Left ventricle myocardium inferior (tissue), 1 donor: ENCODE measurements at regions not wholly inside any gene's neighbourhood (a gene's known extent, or its start where the extent isn't known, plus 50 kb on each side); places are given as distances from the start of the nearest gene placed in this dataset.

Experiments used
- DNase-seq: peaks from one replicate; pipeline ENCODE4 v3.0.0-alpha.2; 2020
- H3K27ac ChIP-seq: fragments of 200-600 bp; replicated peaks from 2 replicates; pipeline ENCODE4 v1.8.0; 2021
- H3K27me3 ChIP-seq: fragments of 200-600 bp; 2 replicates; pipeline ENCODE4 v1.8.0; 2021; ENCODE audit warnings: low read depth
- H3K36me3 ChIP-seq: fragments of 200-600 bp; 2 replicates; pipeline ENCODE4 v1.8.0; 2021
- H3K4me1 ChIP-seq: fragments of 200-600 bp; 2 replicates; pipeline ENCODE4 v1.8.0; 2021
- H3K4me3 ChIP-seq: fragments of 200-600 bp; 2 replicates; pipeline ENCODE4 v1.8.0; 2021; ENCODE audit warnings: mild to moderate bottlenecking, moderate library complexity
- H3K9me3 ChIP-seq: fragments of 200-600 bp; replicated peaks from 2 replicates; pipeline ENCODE4 v1.8.0; 2021
- intact Hi-C: fragments of 100-400 bp; cut with micrococcal nuclease; formaldehyde crosslinking; loops from one replicate; pipeline ENCODE4 v1.11.0; 2022
- TF ChIP-seq, protein P1 (sequence below): fragments of 200-600 bp; IDR thresholded peaks from 2 replicates; pipeline ENCODE4 v1.8.0; 2021; ENCODE audit warnings: antibody characterized with exemption, mild to moderate bottlenecking, borderline replicate concordance
- donor health status: DM: no; HTN: yes; CAD: no; lungs with severe emphysema.

DNA sequence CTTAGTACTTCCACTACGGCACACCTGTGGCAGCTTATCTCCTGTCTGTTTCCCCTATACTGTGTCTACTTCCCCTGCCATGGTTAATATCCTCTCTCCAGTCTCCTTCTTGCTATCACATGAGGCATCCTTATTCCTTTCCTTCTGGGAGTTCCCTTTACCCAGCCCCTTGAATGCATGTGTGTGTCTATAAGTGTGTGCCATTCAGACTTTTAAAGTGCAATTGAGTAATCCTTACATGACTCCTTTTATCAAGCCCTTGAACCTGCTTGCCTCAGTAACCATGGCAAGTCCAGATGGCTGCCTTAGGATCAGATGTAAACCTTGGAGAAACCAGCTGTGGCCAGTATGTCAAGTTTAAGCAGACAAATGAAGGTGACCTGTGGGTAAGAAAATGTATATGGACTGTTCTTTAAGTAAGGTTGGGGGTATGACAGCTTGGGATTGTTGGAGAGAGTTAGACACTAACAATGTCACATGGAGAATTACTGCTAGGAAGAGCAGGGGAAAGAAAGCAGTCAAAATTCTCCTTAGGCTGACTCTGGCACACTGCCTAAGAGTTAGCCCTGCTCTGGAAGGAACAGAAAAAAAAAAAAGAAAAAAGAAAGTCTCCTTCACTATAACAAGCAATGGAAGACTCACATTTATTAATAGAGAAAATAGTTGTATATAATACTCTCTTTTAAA lies 142.1 kb downstream of the HINT1 start:
- Histone ChIP-seq H3K4me1 (no peaks in the 10 kb centered on the region), H3K27ac (no peak overlapping the region), H3K4me3 (no peak overlapping the region), H3K36me3 (no peaks in the 10 kb centered on the region), H3K9me3 (peaks cover 5% of the 10 kb centered on the region), H3K27me3 (peaks cover 6% of the 10 kb centered on the region)
- TF ChIP-seq, protein P1, sequence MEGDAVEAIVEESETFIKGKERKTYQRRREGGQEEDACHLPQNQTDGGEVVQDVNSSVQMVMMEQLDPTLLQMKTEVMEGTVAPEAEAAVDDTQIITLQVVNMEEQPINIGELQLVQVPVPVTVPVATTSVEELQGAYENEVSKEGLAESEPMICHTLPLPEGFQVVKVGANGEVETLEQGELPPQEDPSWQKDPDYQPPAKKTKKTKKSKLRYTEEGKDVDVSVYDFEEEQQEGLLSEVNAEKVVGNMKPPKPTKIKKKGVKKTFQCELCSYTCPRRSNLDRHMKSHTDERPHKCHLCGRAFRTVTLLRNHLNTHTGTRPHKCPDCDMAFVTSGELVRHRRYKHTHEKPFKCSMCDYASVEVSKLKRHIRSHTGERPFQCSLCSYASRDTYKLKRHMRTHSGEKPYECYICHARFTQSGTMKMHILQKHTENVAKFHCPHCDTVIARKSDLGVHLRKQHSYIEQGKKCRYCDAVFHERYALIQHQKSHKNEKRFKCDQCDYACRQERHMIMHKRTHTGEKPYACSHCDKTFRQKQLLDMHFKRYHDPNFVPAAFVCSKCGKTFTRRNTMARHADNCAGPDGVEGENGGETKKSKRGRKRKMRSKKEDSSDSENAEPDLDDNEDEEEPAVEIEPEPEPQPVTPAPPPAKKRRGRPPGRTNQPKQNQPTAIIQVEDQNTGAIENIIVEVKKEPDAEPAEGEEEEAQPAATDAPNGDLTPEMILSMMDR = no peak
- intact Hi-C loops = no loop called here
- no peak for DNase-seq

DNA sequence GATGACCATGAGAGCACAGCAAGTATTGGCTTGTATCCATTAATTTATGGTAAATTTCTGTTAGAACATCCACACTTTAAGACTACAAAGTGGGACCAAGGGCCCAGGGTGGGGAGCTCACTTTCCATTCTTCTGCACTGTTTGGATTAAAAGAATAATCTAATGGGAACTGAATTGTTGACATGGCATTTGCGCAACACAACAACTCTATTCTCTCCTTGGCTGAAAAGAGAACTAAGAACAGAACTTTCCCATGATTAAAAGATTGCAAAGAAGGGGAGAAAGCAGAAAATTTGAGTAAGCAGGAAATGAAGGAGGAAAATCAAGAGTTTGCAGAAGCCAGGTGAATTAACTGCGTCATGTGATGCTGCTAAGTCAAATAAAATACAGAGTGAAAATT lies 143.4 kb downstream of the HINT1 start:
- intact Hi-C loops = no loop called here
- no peaks in the 10 kb centered on the region for H3K4me1 ChIP-seq
- no peaks in the 10 kb centered on the region for H3K36me3 ChIP-seq

DNA sequence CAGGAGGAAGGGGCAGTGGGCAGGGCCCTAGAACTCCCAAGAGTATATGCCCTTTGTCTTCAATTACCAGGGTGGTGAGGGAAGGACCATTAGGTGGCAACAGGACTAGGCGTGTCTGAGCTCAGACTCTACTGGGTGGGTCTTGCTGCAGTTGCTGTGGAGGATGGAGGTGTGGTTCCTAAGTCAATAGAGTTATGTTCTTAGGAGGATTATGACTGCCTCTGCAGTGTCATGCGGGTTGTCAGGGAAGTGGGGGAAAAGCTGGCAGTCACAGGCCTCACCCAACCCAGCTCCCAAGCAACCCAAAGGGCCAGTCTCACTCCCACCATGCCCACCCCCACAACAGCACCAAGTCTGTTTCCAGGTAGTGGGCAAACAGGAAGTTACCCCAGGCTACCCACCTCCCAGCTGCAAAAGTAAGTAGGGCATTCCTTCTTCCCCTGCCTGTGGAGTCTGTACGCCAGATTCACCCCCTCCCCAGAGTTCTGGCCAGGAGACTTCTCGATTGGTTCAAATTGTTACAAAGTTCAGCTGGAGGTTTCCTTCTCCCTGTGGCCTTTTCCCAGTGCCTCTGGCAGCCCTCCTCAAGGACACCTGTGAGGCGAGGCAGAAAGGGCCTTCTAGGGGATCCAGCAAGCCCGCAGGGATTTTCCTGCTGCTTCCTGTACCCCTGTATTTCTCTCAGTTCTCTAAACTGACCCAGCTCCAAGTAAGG lies 145.3 kb downstream of the HINT1 start:
- Histone ChIP-seq H3K4me1 (no peaks in the 10 kb centered on the region), H3K4me3 (no peak overlapping the region), H3K27me3 (peaks cover 6% of the 10 kb centered on the region), H3K27ac (no peak overlapping the region), H3K9me3 (peaks cover 25% of the 10 kb centered on the region), H3K36me3 (no peaks in the 10 kb centered on the region)
- intact Hi-C loops = no loop called here
- DNase-seq = no peak
- TF ChIP-seq, protein P1 = no peak

More for the DNA sequence above, 143.4 kb downstream of the HINT1 start:
- Histone ChIP-seq H3K27ac (no peak overlapping the region), H3K9me3 (peaks cover 9% of the 10 kb centered on the region), H3K27me3 (peaks cover 6% of the 10 kb centered on the region), H3K4me3 (no peak overlapping the region)
- no peak for DNase-seq
- TF ChIP-seq, protein P1 = no peak

DNA sequence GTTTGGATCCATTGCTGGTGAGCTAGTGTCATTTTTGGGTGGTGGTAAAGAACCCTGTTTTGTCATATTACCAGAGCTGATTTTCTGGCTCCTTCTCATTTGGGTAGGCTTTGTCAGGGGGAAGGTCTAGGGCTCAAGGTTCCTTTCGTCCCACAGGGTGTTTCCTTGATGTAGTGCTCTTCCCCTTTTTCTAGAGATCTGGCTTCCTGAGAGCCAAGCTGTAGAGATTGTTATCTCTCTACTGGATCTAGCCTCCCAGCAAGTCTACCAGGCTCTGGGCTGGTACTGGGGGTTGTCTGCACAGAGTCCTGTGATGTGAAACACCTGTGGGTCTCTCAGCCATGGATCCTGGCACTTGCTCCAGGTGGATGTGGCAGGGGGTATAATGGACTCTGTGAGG lies 145.9 kb downstream of the HINT1 start:
- DNase-seq = no peak
- Histone ChIP-seq H3K4me1 (no peaks in the 10 kb centered on the region), H3K27ac (no peak overlapping the region), H3K9me3 (peaks cover 25% of the 10 kb centered on the region), H3K36me3 (no peaks in the 10 kb centered on the region), H3K27me3 (peaks cover 6% of the 10 kb centered on the region), H3K4me3 (no peak overlapping the region)
- TF ChIP-seq, protein P1 = no peak
- intact Hi-C loops = no loop called here

DNA sequence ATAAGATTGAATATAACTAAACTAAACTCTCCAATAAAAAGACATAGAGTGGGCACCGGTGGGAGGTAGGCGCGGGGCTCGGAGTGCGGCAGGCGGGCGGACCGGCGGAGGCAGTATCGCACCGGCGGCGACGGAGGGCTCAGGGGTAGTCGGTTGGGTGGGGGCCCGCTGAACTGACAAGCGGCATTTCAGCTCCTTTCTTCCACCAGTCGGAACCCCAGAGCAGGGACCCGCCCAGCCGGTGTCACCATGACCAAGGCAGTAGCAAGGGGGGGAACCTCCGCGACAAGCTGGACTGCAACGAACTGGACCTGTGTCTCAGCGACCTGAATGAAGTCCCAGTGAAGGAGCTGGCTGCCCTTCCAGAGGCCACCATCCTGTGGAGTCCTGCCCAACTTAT lies 156.7 kb downstream of the HINT1 start:
- no peaks in the 10 kb centered on the region for H3K4me1 ChIP-seq
- peaks cover 7% of the 10 kb centered on the region for H3K9me3 ChIP-seq
- TF ChIP-seq, protein P1 = no peak
- H3K27me3 ChIP-seq = peaks cover 14% of the 10 kb centered on the region
- no peak overlapping the region for H3K27ac ChIP-seq
- no peak overlapping the region for H3K4me3 ChIP-seq
- no peak for DNase-seq
- intact Hi-C loops = no loop called here
- no peaks in the 10 kb centered on the region for H3K36me3 ChIP-seq
